ENCODE measurements at regions not wholly inside any gene's neighbourhood (a gene's known extent, or its start where the extent isn't known, plus 50 kb on each side); places are given as distances from the start of the nearest gene placed in this dataset.

DNA sequence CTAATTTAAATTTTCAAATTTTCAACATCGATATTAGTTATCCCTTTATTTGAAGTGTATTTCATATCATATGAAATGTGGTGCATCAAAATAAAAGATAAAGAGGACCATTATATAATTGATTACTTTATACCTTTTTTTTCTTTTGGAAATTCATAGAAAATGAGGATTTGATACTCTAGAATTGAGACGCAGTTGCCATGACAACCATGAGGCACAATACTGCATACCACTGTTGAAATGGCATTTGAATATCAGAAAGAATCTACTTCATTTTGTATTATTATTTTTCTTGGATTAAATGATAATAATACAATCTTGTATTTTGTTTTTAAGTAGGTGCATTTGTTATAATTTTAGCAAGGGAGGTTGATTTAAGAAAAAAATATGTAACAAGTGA is 323.1 kb downstream of the PCDH18 start:
- in situ Hi-C loops (cut with HindIII; ENCODE audit: low sequenced_read_pairs), result no loop called here

DNA sequence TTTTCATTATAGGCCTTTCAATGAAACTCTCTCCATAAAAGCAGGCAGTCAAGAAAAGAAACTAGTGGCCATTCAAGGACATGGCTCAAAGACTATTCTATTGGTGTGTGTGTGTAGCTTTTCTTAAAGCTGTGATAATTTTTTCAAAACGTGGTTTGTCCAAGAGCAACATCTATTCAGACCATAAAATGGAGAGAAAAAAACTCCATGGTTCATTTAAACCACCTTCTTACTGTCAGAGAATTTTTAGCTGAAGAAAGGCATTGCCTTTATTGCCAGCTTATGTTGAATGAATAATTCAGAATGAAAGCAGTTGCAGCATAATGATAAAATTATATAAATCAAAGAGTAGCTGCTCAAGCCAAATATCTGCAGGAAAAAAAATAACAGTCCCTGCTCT is 325.5 kb downstream of the PCDH18 start:
- in situ Hi-C loops (cut with HindIII; ENCODE audit: low sequenced_read_pairs), result no loop called here

DNA sequence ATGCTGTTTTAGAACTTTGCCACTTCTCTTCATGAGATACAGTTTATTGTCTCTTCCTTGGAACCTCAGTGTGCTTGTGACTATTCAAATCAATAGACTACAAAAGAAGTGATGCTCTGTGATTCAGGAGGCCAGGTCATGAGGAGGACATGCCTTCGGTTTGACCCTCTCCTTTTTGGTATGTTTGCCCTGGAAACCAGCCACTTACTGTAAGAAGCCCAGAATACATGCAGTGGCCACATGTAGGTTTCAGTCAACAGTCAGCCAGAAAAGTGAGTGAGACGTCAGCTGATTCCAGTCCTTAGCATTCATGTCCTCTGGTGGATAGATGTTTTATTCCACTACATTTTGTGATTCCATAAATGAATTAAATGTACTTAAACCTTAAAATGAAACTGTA is 328.7 kb downstream of the PCDH18 start:
- in situ Hi-C loops (cut with HindIII; ENCODE audit: low sequenced_read_pairs), result no loop called here

DNA sequence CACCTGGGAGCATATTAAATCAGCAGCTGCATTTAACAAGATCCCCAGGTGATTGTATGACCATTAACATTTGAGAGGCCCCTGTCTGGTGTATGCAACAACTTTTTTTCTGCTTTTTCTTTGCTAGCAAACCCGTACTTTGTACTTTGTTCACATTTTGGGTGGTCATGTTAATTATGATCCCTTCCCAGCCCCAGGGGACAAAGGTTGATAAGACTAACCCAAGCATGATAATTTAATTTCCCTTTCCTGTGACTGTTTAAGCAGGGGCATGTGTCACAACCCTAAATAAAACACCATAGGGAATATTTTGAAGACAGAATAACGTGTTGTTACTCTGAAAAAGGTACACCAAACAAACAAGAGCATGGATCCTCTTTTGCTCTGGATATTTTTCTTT is 332.0 kb downstream of the PCDH18 start:
- in situ Hi-C loops (cut with HindIII; ENCODE audit: low sequenced_read_pairs), result no loop called here

DNA sequence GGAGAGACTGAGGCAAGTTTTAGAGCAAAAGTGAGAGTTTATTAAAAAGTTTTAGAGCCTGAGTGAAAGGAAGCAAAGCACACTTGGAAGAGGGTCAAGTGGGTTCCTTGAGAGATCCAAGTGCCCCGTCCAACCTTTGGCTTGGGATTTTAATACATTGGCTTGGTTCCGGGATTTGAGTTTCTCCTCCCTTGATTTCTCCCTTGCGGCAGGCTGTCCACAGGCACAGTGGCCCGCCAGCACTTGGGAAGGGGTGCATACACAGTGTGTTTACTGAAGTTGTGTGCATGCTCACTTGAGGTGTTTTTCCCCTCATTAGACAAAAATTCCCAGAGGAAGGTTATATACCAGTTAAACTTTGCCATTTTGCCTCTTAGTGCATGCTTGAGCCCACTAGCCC is 333.5 kb downstream of the PCDH18 start:
- in situ Hi-C loops (cut with HindIII; ENCODE audit: low sequenced_read_pairs), result no loop called here

DNA sequence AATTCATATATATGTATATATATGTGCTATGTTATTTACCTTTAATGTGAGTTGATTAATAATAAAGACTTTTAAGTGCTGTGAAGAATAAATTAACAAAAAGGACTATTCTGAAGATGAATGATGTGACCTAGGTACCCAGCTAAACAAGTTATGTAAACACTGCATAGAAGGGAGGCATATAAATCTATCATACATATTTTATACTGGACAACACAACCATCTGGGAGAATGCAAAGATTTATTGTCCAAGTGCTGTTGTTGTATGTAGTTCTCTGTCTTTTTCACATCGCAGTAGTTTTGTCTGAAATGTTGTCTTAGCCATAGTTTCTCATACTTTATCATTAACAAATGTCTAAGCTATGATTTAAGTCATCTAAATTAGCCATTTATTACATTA is 337.6 kb downstream of the PCDH18 start:
- in situ Hi-C loops (cut with HindIII; ENCODE audit: low sequenced_read_pairs), result no loop called here

DNA sequence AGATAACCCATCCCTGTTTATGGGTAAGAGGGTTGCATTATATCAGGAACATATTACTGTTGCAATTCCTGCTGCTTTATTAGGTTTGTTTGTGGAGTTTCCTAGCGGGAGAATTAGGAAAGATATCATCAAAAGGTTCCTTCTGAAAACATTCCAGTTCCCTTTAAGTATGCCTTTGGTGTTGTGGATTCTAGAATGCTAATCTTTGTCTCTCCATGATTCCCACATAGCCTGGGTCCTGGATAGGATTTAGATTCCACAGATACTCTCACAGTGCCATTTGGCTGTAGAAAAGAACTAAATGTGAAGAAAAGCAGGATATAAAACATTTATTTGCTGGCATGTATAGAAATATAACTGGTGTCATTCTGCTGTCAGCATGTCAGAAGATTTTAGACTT is 338.7 kb downstream of the PCDH18 start:
- in situ Hi-C loops (cut with HindIII; ENCODE audit: low sequenced_read_pairs), result no loop called here

DNA sequence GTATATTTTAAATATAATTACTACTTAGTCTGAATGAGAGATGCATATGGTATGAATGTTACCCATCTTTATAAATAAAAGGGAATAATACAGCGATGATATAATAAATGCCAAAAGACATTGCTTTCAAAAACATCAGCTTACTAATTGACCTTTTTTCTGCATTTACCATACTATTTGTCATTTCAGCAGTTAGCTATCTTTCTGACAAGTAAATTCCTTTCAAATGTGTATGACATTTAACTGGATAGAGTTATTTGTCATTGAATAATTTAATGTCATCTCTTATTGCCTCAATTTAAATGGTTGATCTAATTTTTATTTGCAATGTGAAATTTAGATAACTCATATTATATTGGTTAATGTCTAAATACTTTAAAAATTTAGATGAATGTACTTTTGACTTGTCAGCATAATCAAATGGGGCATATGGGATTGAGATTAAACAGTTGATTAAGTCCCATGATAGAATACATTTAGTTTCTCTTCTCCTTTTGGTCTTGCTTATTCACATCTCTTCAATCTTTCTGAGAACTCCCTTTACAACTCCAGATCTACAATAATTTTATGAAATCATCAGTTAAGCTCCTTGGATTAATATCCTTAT is 350.9 kb downstream of the PCDH18 start:
- in situ Hi-C loops (cut with HindIII; ENCODE audit: low sequenced_read_pairs), result no loop called here

DNA sequence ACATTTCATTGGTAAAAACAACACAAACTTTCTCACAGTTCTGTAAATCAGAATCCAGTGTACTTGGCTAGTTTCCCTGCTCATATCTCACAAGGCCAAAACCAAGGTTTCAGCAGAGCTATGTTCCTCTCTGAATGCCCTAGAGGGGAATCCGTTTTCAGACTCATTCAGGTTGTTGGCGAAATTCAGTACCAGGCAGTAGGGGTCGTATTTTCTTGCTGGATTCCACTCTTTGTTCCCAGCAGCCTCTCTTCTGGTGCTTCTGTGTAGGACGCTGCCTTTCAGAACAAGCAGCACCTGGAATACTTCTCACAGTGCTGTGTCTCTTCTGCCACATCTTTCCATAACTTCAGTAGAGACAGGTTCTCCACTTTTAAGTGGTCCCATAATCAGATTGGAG is 351.9 kb downstream of the PCDH18 start:
- in situ Hi-C loops (cut with HindIII; ENCODE audit: low sequenced_read_pairs), result no loop called here

DNA sequence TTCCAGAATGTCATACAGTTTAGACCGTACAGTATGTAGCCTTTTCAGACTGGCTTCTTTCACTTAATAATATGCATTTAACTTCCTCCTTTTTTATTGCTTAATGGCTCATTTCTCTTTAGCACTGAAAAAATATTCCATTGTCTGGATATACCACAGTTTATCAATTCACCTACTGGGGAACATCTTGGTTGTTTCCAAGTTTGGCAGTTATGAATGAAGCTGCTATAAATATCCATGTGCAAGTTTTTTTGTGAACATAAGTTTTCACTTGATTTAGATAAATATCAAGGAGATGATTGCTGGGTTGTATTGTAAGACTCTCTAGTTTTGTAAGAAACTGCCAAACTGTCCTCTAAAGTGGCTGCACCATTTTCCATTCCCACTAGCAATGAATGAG is 375.5 kb downstream of the PCDH18 start:
- in situ Hi-C loops (cut with HindIII; ENCODE audit: low sequenced_read_pairs), result no loop called here

DNA sequence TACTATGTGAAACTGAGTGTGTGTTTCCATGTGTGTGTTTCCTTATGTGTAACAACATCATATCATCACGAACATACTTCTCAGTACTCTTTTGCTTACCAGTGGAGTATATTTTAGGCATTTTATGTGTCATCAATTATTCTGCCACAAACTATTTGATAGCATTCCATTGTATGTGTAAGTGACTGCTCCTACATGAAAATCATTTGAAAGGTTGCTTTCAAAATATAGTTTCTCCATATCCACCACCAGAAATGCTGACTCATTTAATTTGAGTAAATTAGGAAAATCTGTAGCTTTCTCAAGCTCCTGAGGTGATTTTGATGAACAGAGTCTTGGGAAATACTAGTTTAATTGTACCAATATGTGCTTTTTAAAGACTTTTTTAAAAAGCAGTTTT is 376.2 kb downstream of the PCDH18 start:
- in situ Hi-C loops (cut with HindIII; ENCODE audit: low sequenced_read_pairs), result no loop called here

DNA sequence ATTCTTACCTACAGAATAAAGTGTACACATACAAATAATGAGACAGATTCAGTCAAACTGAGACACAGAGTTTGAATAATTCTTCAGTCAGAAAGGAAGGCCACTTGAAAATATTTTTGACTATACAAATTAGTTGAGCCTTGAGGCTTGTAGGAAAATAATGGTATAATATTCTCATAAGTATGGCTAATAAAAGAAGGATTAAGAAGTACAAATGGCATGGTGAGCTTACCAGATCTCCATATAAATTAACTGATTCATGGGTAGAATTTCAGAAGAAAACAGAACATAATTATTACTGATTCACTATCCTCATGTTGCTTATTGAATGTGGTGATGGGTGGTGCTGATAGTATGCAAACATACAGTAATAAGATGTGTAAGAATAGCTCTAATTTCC is 401.1 kb downstream of the PCDH18 start:
- in situ Hi-C loops (cut with HindIII; ENCODE audit: low sequenced_read_pairs), result loop anchor here (25.0 kb wide), 1 partner anchor 656 kb away; no protein-coding TSS in a partner anchor

DNA sequence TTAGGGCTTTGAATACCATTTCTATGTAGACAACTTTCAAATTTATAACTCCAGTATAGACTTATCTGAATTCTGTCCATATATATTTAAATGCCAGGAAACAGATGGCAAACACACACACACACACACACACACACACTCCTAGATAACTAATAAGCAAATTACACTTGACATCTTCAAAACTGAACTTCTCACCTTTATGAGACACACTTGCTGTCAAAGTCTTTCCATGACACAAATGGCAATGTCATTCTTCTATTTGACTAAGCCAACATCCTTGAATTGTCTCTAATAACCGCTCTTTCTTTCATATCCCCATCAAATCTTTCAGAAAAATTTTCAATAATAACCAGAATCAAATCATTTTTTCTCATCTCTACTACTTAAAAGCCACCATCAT is 402.4 kb downstream of the PCDH18 start:
- in situ Hi-C loops (cut with HindIII; ENCODE audit: low sequenced_read_pairs), result loop anchor here (25.0 kb wide), 1 partner anchor 657 kb away; no protein-coding TSS in a partner anchor

DNA sequence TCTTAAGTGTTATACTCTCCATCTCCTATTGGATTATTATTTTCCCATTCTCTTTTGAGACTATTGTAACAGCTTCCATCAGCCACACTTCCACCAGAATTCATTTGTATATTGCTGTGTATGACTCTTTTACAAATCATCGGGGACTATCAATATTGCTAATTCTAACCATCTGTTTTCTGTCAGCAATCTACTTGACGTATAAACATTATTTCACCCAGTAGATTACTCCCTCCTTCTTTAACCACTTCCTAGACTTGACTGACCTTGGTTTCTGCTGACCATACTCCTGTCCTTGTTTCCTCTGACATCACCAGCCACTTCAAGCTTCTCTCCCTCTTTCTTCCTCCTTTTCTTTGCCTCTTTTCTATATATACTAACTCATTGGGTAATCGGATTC is 402.9 kb downstream of the PCDH18 start:
- in situ Hi-C loops (cut with HindIII; ENCODE audit: low sequenced_read_pairs), result loop anchor here (25.0 kb wide), 1 partner anchor 658 kb away; no protein-coding TSS in a partner anchor

DNA sequence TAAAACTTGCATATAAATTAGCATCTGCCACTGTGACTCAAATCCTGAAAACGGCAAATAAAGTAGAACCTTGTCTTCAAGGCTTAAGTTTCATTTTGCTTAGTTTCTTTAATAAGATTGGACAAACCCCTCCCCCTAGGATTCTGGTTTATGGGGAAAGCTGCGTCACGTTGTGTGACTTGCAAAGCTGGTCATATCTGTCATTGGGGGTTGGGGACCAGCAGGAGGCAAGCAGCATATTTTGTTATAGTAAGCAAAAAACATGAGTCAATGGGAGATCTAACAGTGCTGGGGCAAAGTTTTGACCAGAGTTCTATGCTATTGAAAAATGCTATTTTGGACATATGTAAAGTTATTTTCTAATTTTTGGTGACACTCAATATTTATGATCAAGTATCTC is 407.3 kb downstream of the PCDH18 start:
- in situ Hi-C loops (cut with HindIII; ENCODE audit: low sequenced_read_pairs), result loop anchor here (25.0 kb wide), 1 partner anchor 662 kb away; no protein-coding TSS in a partner anchor

DNA sequence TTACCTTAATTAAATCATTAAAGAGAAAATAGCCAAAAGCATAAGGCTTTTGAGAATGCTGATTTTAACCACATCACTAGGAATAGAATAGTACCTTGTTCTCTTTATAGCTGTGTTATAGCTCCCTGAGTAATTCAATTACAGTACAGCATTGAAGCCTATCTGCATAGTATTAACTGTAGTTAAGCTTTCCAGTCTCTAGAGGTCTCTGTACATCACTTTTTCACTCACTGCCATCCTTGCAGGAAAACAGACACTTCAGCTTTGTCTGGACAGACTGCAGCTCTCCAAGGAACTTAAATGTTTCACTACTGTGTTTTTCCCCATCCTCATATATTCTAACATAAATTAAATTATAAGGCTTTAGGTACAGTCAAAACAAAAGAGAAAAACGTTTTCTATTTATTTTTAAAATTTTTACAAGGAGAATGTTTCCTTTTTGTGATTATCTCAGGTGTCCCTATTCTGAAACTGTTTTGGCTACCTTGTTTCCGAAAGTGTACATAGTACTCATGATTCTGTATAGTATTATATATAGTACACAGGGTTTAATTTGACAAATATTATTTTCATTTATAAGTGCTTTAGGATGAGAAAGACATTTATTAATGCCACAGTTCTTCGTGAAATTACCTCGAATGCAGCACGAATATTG is 407.9 kb downstream of the PCDH18 start:
- in situ Hi-C loops (cut with HindIII; ENCODE audit: low sequenced_read_pairs), result no loop called here

DNA sequence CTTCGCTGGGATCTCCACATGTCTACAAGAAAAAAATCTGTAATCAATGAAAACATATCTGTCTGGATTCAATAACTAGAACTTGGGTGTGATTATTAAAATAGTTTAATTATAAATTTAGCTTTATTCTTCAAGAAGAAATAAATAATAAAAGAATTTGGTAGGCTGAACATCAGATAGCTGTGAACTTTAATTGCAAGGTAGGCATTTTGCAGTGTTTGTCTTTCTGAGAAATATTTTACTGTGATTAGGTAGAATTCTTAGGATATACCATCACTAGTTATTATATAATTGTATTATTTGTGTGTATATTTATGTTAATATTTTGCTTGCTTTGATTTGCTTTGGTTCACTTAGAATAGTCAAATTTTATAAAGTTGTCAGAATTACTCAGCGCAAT is 409.4 kb downstream of the PCDH18 start:
- in situ Hi-C loops (cut with HindIII; ENCODE audit: low sequenced_read_pairs), result no loop called here

DNA sequence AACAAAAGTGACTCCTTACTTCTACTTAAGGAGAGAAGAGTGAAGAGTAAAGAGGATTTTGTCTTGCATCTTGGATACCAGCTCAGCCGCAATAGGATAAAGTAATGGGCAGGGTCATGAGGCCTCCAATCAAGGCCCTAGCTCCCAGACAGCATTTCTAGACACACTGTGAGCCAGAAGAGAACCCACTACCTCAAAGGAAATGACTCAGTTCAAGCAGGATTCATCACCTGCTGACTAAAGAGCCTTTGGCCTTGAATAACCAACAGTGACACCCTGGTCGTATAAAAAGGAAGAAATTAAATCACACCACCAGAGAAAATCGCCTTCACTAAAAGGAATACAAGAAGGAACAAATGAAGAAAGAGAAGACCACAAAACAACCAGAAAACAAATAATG is 416.1 kb downstream of the PCDH18 start:
- in situ Hi-C loops (cut with HindIII; ENCODE audit: low sequenced_read_pairs), result no loop called here

DNA sequence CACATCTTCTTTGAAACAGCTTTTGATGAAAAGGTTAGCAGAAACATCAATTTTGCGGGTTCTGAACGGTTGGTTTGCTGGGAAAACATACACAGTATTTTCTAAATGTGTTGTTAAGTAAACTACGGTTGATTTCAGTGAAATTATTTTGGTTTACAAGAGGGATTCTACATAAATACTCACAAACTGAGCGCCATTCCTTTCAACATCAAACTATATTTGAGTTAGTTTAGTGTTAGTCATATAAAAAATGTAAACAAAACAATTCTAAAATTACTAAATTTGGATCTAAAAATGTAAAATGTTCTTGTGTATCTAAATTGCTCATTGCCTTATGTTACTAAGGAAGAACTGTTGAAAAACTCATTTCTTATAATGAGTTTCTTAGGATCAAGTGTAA is 425.6 kb downstream of the PCDH18 start:
- in situ Hi-C loops (cut with HindIII; ENCODE audit: low sequenced_read_pairs), result no loop called here

DNA sequence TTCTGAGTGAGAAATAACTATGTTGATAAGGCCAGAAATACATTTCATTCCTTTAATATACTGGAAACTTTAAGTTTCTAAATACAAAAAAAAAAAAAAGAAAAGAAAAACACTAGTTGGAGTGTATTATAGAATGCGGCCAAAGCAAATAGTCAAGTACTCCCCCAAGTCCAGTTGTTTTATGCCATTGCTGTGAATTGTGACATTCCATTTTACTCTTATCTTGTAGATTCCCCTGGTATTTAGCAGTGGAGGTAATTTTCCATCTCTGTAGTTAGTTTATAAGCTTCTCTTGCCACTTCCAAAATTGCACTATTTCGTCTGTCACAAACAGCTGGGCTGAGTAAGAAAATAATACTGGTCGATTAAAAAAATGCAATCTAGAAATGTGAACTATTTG is 426.0 kb downstream of the PCDH18 start:
- in situ Hi-C loops (cut with HindIII; ENCODE audit: low sequenced_read_pairs), result no loop called here

DNA sequence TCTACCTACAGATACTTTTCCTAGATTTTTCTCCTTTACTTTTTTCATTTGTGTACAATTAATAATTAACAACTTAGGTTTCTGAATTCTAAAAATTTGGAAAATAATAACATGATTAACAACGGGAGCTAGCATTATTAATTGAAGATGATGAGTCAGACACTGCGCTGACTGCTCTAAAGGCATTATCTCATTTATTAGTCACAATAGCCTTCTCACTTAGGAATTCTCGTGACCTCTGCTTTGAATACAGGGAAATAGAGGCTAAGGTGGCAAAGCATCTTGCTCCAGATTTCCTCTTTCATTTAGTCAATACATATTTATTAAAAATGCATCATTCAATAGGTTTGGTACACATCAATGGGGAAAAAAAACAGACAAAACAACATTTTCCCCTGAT is 441.3 kb downstream of the PCDH18 start:
- in situ Hi-C loops (cut with HindIII; ENCODE audit: low sequenced_read_pairs), result no loop called here

DNA sequence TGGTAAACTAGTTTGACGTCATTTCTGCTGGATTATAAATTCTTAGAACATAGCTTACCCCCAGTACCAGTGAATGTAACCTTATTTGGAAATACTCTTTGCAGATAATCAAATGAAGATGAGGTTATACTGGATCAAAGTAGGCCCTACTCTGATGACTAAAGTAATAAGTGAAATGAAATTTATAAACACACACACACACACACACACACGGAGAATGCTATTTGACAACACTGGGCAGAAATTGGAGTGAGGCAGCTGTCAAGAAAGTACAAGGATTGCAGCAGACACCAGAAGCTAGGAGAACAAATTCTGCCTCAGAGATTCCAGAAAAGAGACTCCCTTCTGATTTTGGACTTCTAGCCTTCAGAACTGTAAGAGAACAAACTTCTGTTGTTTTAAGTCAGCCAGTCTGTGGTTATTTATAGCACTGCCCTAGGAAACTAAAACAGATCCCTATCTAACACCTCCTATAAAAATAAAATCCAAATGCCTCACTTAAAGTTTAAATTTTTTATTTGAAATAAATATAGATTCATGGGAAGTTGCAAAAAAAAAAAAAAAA is 448.6 kb downstream of the PCDH18 start:
- in situ Hi-C loops (cut with HindIII; ENCODE audit: low sequenced_read_pairs), result no loop called here
